OCI-LY3 (cell line): ENCODE measurements at regions not wholly inside any gene's neighbourhood (a gene's known extent, or its start where the extent isn't known, plus 50 kb on each side); places are given as distances from the start of the nearest gene placed in this dataset.

Experiments used
- CTCF ChIP-seq: fragments of 200-600, 300-600 bp; sonication (generic); IDR thresholded peaks from 2 replicates; pipeline ENCODE4 v1.5.1; 2014; ENCODE audit warnings: antibody characterized with exemption, low read length, low read depth
- EZH2phosphoT487 ChIP-seq: fragments of 200-600 bp; shearing (Covaris generic); IDR thresholded peaks from 2 replicates; pipeline ENCODE4 v1.6.1; 2018; ENCODE audit warnings: antibody characterized with exemption, mixed run types, low read depth

GRCh38 chr4:120175272-120175671 lies 108.6 kb upstream of the MAD2L1 start:
- no peak for TF ChIP-seq CTCF
- no peak for TF ChIP-seq EZH2phosphoT487
